Esophagus muscularis mucosa (tissue), 3 donors: ENCODE measurements at regions not wholly inside any gene's neighbourhood (a gene's known extent, or its start where the extent isn't known, plus 50 kb on each side); places are given as distances from the start of the nearest gene placed in this dataset.

Experiments
- EP300 ChIP-seq: sonication (generic); formaldehyde crosslinking; IDR thresholded peaks from one replicate; pipeline ENCODE4 v1.6.1; 2017; ENCODE audit warnings: antibody characterized with exemption
- TF ChIP-seq, protein P1 (sequence below), 3 experiments: fragments of 200-600 bp in 2 of 3; fragments of 450-650 bp in 1 of 3; sonication (generic) in 2 of 3; IDR thresholded peaks; one replicate each; pipeline ENCODE4 v1.5.1; 2017 to 2019; ENCODE audit warnings: antibody characterized with exemption in 3 of 3, mild to moderate bottlenecking in 2 of 3, moderate library complexity in 1 of 3

DNA sequence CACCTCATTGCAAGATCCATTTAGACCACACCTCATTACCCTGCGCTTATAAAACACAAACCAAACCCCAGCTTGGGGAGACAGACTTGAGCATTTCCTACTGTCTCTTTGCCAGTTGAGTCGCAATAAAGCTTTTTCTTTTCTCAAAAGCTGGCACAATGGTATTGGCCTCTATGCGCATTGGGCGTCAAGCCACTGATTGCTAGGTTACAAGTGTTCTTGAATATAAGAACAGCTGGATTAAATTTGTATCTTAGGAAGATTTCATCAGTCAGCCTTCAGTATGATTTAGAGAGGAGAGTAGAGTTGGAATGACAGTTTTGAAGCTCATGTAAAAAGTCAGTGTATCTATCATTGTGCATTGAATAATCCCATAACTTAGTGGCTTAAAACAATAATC lies 84.9 kb upstream of the RAB4A start:
- no peak for TF ChIP-seq EP300
- TF ChIP-seq, protein P1, sequence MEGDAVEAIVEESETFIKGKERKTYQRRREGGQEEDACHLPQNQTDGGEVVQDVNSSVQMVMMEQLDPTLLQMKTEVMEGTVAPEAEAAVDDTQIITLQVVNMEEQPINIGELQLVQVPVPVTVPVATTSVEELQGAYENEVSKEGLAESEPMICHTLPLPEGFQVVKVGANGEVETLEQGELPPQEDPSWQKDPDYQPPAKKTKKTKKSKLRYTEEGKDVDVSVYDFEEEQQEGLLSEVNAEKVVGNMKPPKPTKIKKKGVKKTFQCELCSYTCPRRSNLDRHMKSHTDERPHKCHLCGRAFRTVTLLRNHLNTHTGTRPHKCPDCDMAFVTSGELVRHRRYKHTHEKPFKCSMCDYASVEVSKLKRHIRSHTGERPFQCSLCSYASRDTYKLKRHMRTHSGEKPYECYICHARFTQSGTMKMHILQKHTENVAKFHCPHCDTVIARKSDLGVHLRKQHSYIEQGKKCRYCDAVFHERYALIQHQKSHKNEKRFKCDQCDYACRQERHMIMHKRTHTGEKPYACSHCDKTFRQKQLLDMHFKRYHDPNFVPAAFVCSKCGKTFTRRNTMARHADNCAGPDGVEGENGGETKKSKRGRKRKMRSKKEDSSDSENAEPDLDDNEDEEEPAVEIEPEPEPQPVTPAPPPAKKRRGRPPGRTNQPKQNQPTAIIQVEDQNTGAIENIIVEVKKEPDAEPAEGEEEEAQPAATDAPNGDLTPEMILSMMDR (IDR thresholded peaks at IDR 0.05): no peak
